ENCODE measurements at regions not wholly inside any gene's neighbourhood (a gene's known extent, or its start where the extent isn't known, plus 50 kb on each side); places are given as distances from the start of the nearest gene placed in this dataset.

DNA sequence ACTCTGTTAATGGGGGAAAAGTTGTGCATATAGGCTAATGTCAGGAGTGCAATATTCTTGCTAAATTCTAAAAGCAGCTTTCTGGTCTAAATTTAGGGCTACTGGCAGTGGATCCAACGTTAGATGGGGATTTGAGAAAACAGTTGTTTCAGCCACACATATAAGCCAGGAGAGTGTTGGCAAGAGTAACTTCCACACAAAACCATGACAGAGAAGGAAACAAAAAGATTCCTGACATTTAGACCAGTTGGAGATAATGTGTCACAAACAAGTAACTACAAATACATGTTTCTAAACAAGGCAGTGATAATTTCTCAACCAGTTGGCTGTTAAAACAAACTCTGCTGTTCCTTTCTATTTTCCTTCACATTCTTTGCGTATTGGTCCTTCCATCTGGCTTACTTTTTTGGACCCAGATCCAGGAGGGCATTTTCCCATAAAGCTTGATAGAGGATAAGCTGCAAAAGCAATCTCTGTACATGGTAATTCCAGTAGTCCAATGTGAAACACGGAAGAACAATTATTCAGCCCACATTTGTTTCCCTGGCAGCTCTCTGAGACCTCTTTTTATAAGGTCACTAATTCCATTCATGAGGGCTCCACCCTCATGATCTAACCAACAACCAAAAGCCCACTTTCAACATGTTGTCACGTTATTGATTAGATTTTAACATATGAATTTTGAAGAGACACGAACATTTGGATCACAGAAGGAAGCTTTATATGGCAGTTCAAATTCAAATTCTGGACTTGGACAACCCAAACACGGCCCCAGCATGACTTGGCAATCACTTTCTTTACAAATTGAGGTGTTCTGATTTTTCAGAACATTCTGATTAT lies 1888.6 kb downstream of the MRPL39 start:
- in situ Hi-C loops (cut with HindIII; ENCODE audit: low sequenced_read_pairs) = no loop called here
- TF ChIP-seq CTCF (IDR thresholded peaks at IDR 0.05; ENCODE audit: low read depth, low read length) = no peak

DNA sequence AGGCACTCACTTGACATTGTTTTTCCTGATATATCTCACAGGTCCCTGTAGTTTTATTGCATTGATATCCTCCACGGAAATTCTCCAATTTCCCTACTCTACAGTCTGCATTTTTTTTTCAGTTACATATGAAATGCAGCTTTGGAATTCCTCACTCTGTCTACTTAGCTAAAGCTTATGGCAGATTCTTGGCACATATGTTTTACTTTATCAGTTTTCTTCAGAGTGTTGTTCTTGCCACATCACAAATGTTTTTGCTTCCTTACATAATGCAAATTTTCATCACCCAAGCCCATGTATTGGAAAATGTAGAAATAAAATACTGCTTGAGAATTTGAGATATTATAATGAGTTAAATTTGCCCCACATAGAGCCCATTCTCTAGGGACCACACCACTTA lies 1895.1 kb downstream of the MRPL39 start:
- TF ChIP-seq CTCF (IDR thresholded peaks at IDR 0.05; ENCODE audit: low read depth, low read length) = no peak
- in situ Hi-C loops (cut with HindIII; ENCODE audit: low sequenced_read_pairs) = no loop called here
- H3K4me3 ChIP-seq (ENCODE audit: low read depth, low read length) = no peak overlapping the region
- no peak for DNase-seq (ENCODE audit: low read depth, low spot score)

More for the DNA sequence above, 1888.6 kb downstream of the MRPL39 start:
- H3K4me3 ChIP-seq (ENCODE audit: low read depth, low read length) = no peak overlapping the region
- no peak for DNase-seq (ENCODE audit: low read depth, low spot score)

DNA sequence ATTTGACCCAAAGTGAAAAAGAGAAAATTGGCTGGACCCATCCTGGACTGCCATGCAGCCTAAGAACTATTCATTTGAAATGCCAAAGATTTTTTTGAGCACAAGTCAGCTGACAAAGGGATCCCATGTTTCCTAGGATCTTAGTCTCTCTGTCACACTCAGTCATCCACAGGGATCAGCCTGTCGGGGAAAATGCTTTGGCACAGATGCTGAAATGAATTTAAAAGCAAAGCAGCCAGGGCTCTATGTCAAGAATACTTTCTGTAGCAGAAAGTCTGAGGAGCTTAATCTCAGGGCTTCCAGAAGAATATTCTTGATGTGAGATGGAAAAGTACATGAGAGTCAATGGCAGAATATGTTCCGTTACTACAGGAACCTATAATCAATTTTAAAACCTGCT lies 1900.8 kb downstream of the MRPL39 start:
- in situ Hi-C loops (cut with HindIII; ENCODE audit: low sequenced_read_pairs) = no loop called here
- H3K4me3 ChIP-seq (ENCODE audit: low read depth, low read length) = no peak overlapping the region
- TF ChIP-seq CTCF (IDR thresholded peaks at IDR 0.05; ENCODE audit: low read depth, low read length) = no peak
- no peak for DNase-seq (ENCODE audit: low read depth, low spot score)

GRCh38 chr21:23699402-23699801 lies 1907.9 kb downstream of the MRPL39 start:
- in situ Hi-C loops (cut with HindIII; ENCODE audit: low sequenced_read_pairs) = no loop called here
- no peak overlapping the region for H3K4me3 ChIP-seq (ENCODE audit: low read depth, low read length)
- no peak for TF ChIP-seq CTCF (IDR thresholded peaks at IDR 0.05; ENCODE audit: low read depth, low read length)
- no peak for DNase-seq (ENCODE audit: low read depth, low spot score)

GRCh38 chr21:23698619-23699018 lies 1908.7 kb downstream of the MRPL39 start:
- H3K4me3 ChIP-seq (ENCODE audit: low read depth, low read length) = no peak overlapping the region
- DNase-seq (ENCODE audit: low read depth, low spot score) = no peak
- TF ChIP-seq CTCF (IDR thresholded peaks at IDR 0.05; ENCODE audit: low read depth, low read length) = no peak
- in situ Hi-C loops (cut with HindIII; ENCODE audit: low sequenced_read_pairs) = no loop called here

DNA sequence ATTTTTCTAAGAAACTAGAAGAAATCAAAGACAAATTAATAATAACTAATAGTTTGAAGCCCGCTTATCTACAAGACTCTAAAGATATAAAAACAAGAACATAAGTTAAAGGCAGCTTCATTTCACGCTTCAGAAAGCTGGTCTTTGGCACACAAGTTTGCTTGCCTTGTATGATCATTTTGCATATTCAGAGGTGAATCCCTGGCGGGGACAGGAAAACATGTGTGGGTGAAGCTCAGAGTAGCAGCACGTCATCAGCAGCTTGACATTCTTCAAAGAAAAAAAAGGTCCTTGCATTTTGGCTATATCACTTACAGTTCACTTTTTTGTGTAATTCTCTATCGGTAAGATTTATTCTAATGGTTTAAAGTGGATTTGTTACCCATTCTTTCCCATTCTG lies 1911.8 kb downstream of the MRPL39 start:
- H3K4me3 ChIP-seq (ENCODE audit: low read depth, low read length) = no peak overlapping the region
- in situ Hi-C loops (cut with HindIII; ENCODE audit: low sequenced_read_pairs) = no loop called here
- DNase-seq (ENCODE audit: low read depth, low spot score) = no peak
- TF ChIP-seq CTCF (IDR thresholded peaks at IDR 0.05; ENCODE audit: low read depth, low read length) = no peak
